Activated CD8-positive, alpha-beta memory T cell treated with anti-CD3 and anti-CD28 coated beads for 4 hours (primary cell): ENCODE measurements at regions not wholly inside any gene's neighbourhood (a gene's known extent, or its start where the extent isn't known, plus 50 kb on each side); places are given as distances from the start of the nearest gene placed in this dataset.

Experiments used
- DNase-seq, 2 donors: peaks; one replicate each; pipeline ENCODE4 v3.0.0-alpha.2; 2020; ENCODE audit warnings: low read depth in 2 of 2

DNA sequence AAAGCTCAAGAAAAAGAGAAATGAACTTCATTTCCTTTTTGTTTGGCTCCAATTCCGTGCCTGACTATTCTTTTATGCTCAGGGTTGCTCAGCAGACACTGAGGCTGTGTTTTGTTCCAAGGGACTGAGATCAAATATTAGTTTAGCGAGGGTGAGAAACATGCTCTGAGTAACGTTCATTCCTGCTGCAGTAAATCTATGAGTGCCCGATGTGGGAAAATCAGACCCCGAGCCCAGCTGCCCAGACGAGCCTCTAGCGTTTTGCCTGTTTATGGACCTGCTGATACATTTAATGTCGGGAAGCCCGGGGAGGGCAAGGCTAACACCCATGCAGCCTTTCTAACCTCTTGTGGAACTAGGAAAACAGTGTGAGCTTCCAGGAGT lies 119.2 kb downstream of the VAPA start:
- no peak for DNase-seq

DNA sequence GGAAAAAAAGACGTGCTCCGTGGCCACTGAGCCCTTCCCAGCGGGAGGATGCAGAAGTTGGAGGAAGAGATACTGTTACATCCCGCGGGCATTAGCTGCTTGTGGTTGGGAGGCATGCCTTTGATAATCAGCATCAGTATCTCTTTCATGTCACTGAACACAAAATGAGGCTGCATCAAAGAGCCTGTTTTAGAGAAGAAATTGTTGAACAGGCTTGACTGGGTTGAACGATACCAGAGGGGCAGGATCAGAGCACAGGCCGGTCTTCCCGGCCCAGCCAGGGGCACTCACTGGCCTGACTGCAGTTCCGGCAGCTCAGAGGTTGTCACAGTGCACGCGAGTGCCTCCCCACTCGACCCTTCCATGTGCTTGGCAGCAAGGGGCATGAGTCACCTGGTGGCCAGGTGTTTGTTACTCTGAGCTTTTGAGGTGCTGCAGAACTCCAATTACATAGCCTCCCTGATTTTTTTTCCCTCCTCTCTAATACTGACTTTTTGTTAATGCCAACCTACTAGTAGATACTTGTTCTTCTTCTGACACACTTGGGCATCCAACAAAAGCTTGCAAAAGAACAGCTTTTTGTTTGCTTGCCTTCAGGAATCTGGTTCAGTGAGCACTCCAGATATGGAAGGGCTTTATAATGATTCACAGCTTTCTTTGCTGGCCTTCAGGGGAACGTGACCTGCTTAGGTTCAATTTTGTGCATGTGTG lies 121.6 kb downstream of the VAPA start:
- DNase-seq: no peak

DNA sequence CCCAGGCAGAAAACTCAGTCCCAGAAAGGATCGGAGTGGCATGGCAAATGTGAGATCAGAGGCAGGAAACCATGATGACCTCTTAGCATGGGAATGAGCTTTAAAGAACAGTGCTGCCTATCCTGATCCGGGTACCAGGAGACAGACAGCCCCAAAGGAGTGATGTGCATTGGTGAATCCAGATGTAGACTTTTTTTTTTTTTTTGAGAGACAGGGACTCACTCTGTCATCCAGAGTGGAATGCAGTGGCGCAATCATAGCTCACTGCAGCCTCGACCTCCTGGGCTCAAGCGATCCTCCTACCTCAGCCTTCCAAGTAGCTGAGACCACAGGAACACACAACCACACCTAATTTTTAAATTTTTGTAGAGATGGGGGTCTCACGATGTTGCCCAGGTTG lies 122.7 kb downstream of the VAPA start:
- no peak for DNase-seq

DNA sequence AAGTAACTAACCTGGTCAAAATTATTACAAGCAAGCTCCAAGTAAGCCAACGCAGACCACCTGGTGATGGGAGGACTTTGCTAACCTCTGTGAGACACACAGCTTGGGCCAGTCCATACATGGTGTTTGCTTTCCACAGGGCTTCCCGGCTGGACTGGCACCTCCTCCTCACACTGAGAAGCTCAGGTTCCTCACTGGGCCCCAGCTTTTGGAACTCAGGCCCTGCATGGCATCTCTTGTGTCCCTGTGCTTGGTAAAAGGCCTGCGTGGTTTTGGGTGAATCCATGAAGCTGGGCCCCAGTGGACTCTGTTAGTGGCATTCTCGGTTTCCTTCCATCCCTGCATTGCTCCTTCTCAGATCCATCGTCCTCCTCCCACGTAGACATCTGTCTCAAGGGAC lies 123.4 kb downstream of the VAPA start:
- no peak for DNase-seq

DNA sequence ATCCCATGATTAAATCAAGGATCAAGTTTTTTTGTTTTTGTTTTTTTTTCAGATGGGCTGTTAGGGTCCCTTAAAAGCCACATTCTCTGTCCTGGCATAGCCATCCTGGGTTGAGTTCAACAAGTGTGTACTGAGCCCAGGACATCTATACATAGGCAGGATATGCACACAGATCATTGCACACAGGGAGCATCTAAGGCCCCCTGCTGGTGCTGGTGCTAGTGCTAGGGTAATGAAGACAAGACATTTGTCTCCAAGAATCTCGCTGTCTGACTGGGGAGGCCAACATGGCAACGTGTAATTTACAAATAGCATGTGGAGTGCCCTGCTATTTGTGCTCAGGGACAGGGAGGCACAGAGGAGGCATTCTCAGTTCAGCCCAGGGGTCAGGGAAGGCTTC lies 124.5 kb downstream of the VAPA start:
- no peak for DNase-seq

DNA sequence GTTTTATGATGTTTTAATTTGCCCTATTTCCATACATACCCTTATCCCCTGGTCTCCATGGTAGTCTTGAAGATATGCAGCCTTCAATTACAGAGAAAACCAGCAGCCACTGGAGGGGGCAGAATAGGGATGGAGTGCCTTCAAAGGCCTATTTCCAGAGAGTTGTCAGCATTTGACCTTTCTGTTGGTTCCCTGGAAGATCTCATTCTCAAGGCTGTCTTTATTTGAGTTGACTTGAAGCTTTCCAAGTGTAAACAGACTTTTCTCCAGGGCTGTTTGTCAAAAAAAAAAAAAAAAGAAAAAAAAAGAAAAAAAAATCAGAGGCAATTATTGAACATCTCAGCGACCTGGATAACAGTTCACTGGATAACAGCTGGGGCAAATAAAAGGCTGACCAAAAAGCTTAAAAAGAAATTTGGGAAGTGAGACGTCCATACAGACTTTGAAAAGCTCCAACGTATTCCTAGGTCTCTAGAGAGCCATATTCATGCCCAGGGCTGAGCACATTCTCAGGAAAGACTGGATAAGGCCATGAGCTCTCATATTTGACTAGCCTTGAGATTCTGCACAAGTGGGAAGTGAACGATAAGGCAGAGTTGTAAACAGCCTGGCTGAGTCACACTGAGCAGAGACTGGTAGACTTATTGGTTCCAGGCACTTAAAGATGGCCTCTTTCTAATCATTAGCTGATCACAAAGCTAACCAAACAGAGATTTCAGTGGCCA lies 126.6 kb downstream of the VAPA start:
- no peak for DNase-seq

DNA sequence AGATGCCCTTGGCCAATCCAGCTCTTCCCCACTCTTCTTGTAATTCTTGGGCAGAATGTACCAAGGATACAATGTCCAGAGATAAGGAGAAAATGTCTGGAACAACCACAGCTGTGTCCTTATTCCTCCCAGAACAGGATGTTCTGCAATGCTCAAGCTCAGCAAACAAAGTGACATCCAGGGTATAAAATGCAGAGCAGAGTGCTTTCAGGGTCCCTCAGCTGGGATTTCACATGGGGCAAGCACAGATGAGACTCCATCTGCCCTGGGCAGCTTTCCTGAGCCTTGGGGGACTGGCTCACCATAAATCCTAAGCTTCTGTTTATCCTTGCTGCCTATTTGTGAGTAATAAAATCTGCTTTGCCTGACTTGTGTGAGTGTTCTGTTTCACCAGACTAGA lies 127.4 kb downstream of the VAPA start:
- no peak for DNase-seq

DNA sequence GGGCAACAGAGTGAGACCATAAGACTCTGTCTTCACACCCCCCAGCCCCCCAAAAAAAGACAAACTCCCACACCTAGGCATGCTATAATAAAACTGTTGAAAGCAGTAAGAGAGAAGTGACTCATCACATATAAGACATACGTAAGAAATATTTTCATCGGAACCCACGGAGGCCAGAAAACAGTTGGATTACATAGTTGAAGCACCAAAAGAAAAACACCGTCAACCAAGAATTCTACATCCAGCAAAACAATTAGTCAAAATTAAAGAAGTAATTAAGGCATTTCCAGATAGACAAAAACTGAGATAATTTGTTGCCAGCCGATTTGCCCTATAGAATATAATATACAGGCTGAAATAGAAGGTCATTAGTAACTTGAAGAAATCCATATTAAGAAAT lies 128.7 kb downstream of the VAPA start:
- no peak for DNase-seq

DNA sequence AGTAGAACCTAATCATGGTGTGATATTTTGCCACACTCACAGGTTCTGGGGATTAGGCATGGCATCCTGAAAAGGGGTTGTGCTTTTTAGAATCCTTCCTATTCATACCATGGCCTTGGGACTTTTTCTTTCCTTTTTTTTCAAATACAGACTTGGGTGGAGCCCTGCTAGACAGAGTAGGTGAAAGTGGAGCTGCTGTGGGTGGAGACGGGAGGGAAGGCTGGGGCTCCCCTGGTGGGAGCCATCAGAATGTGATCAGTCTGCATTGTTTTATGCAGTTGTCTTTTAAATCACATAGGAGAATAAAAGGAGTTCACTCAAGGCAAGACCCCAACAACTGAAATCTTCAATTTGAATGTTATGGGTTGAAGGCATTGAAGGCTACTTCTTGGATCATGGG lies 130.2 kb downstream of the VAPA start:
- no peak for DNase-seq

DNA sequence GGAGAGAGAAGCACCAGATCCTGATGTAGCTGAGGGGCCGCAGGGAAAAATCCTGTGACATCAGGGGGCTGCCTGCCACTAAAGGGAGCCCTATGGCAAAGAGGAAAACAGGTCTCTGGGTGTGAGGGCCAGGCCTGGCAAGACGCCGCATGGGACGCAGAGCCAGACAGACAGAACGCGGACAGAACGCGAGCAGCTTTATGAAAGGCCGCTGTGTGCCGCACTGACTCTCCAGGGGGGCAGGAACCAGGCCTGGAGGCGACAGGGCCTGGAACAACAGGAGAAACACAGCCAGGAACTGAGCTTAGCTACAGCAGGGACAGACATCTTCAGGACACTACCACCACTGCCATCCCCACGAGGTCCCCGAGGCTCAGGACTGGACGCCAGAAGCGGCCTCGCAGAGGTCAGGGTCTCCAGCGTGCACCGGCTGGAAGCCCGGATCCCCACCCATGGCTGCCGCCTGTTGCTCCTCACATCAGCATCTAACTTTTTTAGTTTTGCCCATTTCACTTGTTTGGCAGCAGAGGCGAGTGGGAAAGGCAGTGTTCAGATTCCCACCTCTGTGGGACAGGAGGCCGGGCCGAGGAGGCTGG lies 131.6 kb downstream of the VAPA start:
- DNase-seq: no peak

DNA sequence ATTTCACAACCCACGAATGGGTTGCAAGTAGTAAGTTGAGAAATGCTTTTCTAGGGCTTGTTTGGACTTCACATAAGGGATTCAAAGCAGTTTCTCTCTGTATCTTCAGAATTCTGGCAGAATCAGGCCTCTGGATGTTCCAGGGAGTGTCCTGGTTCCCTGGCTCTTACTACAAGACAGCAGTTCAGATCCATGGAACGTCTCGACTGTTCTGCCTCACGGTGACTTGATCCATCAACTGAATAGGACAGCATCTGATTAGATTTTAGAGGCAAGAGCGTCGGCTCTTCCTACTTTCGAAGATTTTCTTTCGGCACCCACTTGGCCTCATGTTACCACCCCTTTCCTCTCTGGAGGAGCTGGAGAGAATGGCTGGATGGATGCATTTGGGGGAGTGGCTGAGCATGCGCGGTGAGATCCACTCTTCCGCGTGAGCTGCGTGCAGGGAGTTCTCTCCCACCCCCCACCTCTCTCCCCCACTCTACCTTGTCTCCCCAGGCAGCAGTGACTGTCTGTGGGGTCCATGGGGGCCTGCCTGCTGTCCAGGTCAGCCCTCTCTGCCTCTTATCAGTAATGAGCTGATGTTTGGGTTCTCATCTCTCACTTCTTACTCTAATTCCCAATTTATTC lies 132.5 kb downstream of the VAPA start:
- no peak for DNase-seq

DNA sequence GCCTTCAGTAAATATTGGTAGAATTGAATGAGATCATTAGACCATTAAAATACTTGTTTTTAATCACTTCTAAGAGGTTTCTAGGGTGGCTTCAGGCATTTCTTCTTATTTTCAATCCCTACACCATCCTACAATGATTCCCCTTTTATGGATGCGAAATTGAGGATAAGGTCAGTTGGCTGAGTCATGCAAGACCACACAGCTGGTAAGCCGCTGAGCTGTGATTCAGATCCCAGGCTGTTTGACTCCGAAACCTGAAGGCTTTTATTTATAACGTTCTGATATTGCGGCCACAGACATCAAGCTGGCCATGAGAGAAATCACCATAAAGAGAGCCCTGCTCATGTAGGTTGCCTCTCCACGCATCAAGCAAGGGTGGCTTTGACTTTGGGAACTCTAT lies 133.4 kb downstream of the VAPA start:
- no peak for DNase-seq

DNA sequence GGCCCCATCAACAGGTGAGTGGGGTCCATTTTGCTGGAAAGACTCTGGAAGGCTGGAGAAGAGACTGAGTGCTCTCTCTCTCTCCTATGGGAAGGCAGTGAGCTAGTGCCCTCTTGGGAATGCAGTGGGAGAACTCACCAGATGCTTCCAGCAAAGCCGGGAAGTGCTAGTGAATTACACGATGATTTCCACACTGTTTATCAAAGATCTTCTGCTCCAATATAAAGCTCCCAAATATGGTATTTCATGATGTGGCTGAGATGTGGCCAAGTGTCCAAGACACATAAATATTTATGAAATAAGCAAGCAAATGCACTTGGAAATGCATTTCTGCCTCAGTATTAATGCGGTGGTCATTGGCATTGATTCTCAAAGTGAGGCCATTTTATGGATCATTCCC lies 135.9 kb downstream of the VAPA start:
- DNase-seq: no peak

DNA sequence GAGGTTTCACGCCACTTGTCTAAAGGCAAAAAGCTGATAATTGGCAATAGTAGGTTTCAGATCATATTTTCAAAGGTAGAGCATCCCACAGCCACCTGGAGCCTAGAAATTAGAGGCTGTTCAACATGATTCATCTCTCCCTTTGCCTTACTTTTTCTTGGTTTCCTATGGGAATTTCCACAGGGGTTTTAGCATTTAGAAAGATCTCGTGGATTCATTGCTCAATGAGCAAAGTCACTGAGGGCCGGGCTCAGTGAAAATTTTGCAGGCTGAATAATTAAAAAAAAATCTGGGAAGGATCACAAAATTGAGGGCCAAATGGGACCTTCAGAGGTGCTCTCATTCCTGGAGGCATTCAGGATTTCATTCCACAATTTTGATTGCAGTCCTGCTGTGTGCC lies 137.1 kb downstream of the VAPA start:
- DNase-seq: no peak

DNA sequence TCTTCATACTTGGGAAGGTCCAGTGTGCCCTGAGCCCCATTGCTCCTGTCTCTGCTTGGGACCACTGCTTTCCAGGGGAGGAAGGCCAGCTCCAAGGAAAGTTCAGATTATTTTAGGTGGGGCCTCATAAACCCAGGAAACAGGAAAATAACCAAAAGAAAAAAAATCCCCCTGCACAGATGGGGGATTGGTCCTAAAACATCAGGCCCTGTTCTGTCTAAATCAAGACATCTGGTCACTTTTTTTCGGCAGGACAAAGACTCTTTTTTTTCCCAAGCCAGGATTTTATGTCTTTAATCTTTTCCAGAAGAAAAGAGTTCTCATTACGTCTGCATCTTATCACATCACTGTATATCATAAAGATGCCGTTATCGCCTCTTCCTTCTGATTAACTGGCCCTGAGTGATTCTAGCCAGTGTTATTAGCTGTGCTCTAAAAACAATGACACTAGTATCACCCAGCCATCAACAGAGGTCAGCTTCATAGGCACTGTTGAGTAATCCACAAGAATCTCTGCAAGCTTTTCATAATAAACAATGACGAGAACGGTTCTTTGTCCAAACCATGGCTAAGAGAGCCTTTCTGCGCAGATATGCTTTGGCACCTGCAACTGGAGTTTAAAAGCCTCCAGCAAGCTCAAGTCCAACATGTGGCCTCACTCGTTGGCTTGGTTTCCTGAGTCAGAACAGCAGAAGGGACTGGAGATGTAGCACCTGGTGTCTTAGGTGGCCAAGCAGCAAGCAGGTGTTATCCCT lies 138.2 kb downstream of the VAPA start:
- DNase-seq: no peak

DNA sequence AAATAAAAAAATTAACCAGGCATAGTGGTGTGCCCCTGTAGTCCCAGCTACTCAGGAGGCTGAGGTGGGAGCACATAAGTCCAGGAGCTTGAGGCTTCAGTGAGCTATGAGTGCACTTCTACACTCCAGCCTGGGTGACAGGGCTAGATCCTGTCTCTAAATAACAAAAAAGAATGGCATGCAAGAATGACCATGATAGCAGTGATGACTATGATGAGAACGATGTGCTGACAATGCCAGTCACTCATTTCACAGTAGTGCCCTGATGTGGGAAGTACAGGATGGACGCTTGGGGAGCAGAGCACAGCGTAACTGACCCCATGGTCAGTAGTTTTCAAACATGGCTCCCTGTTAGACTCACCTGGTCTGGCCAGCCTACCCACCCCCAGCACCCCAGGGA lies 139.1 kb downstream of the VAPA start:
- no peak for DNase-seq

DNA sequence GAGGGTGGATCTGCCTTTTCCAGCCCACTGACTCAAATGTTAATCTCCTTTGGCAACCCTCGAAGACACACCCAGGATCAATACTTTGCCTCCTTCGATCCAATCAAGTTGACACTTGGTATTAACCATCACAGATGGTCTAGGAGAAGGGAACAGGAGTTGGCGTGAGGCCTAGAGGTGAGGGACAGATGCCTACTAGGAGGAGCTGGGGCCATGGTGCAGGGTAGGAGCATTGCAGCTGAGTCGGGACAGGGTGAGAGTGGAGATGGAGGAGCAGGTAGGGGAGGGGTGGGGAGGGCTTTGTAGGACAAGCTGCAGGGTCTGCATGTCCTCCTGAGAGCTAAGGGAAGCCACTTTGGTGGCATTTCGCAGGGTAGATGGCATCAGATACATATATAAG lies 140.0 kb downstream of the VAPA start:
- DNase-seq: no peak

DNA sequence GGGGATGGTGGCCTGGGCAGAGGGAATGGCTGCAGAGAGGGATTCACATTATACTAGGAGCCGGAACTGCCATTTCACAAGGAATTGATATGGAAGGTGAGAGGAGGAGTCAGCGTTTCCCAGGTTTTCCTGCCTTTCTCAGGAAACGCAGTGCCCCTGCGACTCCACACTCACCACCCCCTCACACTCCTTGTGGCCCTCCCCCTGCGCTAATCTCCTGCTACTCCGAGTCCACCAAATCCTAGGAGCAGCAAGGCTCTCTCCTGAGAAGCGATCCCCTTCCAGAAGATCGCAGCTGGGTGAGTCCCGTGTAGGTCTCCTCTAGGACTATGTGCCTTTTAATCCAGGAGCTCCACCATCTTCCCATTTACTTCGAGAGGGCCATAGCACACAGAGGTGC lies 140.6 kb downstream of the VAPA start:
- DNase-seq: no peak

DNA sequence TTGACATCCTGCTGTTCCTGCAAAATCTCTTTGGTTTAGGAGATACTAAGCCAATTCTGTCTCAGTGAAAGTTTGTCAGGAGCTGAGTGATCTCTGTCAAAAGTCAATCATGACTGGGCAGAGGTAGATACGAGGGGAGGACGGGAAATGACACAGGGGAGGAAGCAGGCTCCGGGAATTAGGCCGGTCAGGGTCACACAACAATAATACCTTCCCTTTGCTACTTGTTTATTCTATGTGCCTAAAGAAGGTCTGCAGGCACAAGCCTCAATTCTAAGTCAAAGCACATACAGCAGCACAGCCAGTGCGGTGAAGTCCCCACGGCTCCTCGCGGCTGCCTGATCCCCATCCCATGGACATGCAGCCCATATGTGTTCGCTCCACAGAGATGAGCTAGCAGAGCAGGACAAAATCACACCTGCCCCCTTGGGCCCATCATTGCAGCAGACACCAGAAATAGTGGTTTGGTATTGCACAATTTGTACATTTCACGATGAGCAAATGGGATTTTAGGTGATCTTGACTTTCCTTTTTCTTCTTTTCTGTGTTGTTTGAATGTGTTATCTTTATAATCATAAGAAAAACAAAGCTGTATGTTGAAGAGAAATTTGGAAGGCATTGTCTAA lies 141.4 kb downstream of the VAPA start:
- no peak for DNase-seq

DNA sequence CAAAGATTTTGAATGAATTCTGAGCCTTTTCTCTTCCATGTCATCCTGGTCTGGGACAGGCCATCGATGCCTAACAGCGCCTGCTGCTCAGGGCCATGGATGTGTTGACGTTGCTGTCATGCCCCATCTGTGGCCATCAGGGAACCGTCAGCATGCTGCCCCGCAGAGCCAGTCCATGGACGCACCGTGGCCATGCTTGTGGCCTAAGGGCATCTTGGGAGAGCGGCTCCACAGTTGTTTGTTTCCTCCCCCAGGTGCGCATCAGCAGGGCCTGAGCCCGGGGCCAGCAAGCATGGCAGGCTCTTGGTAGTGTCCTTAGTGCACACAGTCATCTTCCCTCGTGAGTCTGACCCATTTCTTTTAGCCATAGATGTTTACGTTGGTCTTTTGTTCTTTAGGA lies 142.7 kb downstream of the VAPA start:
- DNase-seq: no peak

DNA sequence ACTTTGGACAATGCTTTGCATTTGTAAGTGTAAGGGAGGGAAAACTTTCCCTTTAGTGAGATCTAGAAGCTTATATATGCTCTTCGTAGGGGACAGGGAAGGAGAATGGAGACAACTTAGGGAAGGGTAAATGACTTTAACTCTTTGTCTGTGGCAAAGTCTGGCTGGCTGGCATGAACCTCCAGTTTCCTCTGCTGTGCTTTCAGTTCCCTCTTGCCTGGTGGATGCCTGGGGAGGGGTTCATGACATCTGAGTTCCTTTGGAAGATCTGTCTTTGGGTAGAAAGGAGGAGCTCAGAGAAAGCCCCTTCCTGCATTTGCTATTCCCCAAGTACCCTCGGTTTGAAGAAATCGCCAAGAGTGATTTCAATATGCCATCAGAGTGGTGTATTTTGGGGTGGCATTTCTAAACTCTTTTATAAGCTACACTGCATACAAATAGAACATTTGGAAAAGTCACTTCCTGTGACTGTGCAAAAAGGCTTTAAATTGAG lies 143.6 kb downstream of the VAPA start:
- no peak for DNase-seq
